ENCODE measurements at regions not wholly inside any gene's neighbourhood (a gene's known extent, or its start where the extent isn't known, plus 50 kb on each side); places are given as distances from the start of the nearest gene placed in this dataset.

DNA sequence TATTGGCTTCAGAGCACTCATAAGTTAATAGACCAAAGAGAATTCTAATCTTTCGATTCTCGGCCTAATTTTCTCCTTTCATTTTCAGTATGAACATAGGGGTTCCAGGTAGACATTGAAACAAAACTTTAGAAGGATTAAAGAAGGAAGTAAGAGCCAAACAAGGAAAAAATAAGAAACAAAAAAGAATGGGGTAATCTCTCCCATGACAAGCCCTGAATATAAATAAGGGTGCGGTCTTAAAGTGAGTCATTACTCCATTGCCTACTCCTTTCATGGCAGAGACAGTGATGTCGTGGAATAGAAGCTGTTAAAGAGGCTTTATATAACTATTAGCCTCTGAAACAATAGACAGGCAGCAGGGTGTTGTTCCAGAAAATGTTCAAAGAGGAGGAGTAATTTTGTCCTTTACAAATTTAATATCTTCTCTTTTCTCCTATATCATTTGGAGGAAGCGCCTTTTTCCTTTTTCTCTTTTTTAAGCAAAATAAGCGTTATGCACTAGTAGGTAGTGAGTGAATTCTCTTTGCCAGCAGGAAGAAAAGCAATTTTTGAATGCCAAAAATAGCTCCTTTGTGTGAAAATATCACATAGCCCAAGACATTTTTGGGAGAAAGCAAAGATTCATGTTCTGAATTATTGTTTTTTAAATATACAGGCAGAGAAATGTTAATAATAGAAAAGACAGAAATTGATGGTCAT, 607.9 kb upstream of the KCNMB2 start:
- no peak for DNase-seq

DNA sequence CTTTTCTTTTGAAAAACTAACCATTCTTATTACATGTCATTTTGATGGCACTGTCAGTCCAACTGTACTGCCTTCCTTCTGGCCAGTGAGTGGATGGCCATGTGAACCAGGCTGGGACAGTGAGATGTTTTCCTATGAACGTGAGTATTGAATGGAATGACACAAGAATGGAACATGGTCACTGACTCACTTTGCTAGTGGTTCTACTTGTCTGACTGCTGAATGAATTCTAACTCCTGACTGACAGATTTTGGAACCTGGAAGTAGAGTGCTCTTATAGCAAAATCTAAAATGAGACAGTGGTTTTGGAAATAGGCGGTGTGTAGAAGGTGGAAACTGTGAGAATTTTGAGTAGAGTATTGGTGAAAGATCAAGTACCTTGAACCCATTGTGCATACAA, 606.9 kb upstream of the KCNMB2 start:
- DNase-seq: no peak

DNA sequence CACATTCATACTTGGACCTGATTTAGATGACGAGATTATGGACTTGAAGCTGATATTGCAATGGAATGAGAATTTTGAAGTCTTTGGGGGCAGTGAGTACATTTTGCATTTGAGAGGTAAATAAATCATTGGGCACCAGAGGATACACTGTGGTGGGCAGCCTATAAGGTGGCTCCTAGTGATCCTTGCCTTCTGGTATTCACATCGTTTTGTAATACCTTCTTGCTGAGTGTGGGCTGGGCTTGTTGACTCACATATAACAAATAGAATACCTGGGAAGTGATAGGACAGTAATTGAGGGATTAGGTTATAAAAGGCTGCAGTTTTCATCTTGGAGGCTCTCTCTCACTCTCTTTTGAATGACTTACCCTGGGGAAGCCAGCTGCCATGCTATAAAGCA, 605.5 kb upstream of the KCNMB2 start:
- DNase-seq: no peak

DNA sequence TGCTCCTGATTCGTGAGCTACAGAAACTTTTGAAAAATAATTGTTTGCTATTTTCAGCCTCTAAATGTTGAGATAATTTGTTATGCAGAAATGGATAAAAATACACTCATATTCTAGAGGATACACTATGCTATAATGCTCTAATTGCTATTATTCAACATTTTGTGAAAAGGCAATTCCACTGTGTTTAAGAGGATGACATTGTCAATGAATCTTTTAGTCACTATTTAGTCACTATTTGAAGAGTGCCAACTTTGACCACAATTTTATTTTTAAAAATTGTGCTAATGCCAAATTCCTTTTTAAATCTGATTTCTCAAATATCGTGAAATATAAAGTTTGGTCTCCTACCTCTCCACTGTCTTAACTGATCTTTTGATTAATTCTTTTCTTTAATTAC, 604.9 kb upstream of the KCNMB2 start:
- no peak for DNase-seq

DNA sequence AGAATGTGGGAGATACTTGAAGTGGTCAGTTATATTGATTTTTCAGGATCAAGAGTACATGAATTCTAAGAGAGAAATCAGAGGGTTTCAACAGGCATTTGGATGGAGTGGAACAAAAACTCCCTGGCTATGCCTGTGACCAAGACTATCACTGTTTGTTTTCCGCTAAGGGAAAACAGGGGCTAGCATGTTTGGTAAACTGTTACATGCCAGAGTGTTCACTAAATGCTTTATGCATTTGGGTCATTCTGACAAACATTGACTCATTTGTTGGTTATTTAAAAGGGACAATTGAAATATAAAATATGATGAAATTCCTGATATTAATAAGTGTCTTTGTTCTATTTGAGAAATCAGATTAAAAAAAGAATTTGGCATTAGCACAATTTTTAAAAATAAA, 603.9 kb upstream of the KCNMB2 start:
- no peak for DNase-seq

DNA sequence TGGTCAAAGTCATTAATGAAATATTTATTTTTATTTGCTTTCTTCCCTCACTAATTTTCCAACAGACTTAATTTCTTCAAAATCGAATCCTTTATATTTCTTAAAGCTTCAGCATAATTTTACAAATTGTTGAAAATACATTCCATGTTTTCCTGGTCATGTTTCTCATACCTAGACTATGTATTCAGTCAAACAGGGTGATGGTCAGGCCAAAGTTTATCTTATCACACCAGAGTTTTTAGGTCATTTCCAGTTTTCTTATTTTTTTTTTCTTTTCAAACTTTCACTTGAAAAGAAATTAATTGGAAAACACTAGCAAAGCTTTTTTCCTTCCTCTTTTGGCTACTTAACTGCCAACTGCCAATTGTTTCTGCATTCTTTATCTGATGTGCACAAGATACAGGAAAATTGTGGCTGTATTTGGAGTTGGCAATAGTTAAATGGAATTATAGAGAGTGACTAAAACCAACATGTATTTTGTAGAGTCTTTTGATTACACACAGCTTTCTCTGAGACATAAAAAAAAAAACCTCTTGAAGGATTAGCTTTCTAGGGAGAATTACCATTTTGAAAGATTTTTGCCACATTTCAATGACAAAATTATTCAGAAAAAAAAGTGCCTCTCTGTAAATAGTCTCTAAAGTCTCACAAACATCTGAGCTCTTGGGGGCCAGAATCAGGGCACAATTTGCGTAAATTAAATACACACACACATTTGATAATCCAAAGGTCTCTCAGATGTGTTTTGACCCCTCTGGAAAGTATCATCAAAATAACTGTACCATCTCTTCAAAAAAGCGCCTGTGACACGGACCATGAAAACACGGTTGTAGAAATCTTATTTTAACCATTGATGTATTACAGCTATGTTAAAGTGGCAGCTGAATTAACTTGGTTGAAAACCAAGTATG, 603.2 kb upstream of the KCNMB2 start:
- no peak for DNase-seq

DNA sequence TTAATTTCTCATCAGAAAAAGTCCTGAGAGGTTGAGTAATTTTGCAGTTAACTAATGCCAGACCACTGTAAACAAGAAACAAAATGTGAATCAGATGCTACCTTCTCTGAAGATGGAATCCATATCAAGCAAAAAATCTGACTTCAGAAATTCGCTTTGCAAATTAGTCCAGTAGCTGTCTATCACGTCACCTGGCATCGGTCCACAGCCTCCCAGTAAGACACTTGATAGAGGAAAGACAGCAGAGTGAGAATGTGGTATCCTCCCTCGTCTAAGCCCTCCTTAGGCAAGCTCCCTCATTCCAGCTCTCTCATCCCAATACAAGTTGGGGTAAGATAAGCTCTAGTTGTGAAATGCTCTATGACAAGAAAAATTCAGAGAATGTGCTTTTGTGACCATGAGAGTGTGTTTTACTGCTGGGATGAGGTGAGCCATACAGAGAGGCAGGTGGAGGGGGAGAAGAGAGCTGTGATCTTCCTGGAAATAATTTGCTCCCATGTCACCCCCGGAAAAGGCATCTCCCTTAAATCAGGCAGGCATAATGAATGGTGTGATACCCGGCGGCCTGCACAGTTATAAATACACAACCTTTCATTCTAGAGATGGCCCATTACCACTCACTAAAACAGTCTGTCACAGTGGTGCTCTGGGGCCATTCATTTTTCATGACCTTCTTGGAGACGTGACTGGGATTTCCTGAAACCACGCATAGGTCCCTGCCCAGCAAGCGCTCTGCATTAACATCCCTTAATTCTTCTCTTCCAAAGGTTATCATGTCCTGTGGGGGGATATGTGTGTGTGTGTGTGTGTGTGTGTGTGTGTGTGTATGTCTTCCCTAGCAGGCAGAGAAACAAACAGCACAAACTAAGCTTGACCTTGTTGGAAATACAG, 602.0 kb upstream of the KCNMB2 start:
- DNase-seq: no peak

DNA sequence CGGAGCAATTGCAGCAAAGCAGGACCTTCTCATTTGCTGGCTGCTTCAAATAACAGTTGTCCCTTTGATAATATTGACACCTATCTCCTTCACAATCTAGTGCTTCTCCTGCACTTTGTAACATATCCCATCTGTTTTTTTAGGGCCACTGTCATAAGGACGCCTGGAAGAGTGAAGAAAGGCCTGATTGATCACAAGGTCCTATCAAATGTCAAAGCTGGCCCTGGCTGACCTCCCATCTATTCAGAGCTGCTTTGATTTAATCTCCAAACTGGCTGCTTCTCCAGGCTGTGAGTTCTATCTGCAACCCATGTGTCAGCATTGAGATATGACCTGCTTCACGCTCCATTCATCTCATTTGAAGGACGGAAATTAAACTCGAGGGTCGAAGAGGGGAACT, 601.2 kb upstream of the KCNMB2 start:
- no peak for DNase-seq

DNA sequence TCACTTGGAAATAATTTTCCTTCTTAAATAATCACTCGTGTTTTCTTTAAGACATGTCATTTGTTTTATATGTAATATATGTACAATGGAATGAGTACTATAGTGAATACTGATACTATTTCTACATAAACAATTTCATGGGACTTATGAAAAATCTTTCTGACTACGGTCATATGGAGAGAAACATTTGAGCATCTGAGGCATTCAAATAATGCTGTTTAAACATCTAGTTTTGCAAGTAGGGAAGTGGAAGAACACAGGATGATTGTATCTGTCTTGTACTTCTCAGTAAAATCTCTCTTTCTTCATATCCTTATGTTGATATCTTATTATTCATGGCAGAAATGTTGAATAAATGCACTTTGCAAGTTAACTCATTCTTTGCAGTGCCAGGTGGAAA, 599.5 kb upstream of the KCNMB2 start:
- no peak for DNase-seq

DNA sequence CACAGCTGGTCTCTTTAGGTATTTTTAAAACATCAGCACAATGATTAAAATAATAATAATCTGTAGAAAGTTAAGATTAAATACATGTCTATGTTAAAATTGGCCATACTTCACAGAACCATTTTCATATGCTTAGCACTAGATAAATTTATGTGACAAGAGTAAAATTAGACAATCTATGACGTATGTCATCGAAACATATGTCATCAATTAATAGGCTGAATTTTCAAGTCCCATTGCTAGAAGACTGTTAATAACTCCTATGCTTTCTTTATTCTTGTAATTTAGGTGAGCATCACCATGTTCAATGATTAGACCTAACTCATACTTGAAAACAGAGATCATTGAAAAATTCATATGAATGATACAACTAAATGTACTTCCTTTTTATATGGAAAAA, 593.3 kb upstream of the KCNMB2 start:
- no peak for DNase-seq

DNA sequence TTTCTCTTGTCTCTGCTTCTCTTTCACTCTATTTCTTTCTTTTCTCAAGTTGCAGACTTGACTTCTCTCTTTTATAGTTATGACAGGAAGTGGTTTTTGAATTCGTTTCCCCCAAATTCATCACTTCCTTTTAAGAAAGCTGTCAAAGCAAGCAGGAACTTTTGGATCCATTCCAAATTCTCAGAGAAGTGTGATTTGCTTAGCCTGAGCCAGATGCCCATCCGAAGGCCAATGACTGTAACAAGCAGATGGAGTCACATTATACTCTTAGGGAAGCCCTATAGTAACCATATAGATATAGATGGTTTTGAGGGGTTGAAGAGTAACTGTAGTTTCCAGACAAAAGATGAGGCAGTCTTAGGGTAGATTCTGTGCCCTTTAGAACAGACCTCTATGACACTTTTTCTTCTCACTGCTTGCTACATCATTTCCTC, 592.0 kb upstream of the KCNMB2 start:
- DNase-seq: no peak

DNA sequence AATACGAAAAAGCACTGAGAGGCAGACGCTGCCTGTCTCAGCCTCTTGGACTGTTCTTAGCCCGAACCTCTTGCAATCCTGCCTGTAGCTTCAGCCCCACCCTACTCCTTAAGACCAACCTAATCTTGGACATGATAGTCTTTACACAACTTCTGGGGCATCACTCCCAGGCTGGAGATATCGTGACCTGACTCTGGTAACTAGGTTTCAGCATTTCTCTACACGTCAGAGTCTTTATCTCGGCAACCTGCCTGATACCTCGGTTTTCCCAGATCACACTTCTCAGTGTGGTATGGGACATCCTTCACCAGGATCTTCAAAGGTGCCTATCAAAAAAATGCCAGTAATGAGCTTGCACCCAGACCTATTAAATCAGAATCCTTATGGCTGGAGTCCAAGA, 590.2 kb upstream of the KCNMB2 start:
- no peak for DNase-seq

DNA sequence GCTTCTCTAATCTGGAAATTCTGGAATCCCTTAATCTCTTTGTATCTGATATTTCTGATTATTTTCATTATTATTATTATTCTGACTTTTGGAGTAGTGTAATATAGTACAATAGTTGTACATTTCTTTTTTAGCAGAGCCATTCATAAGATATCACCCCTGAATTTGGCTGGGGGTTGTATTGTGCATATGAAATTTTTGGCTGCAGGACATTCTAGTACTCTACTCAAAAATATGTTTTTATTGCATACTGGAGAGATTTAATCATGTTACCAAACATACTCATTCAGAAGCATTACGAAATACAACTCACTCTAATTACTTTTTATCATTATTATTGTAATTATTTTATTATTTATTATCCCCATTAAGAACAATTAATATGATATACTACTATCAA, 589.7 kb upstream of the KCNMB2 start:
- no peak for DNase-seq

DNA sequence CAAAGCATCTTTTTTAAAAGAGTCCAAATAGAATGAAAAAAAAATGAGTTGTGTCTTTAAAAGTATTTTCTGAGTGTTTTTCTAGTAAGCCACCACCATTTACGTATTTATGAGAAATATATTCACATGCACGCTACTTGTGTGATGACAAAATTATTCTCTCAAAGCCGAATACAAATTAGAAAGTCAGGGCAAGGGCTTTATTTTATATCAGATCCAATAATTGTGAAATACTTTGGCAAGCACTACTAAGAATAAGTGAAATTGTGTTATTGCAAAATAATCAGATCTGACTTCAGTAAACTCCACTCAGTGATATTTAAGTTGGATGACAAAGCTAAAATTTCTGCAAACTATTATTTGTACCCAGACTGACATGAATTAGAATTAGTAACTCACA, 589.3 kb upstream of the KCNMB2 start:
- no peak for DNase-seq

DNA sequence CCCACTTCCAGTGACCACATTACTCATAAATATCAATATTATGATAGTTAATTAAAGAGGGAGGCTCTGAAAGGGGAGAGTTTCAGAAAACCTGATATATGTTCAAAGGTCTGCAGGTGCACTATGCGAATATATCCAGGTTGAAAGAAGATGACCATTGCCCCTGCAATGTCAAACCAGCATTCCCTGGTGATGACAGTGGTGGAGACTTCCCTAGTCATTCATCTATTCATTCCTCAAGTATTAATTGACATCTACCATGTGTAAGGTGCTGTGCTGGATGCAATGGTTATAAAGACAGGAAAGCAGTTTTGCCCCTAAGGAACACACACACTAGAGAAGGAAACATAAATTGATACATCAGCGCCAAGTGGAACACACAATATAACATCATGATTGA, 588.3 kb upstream of the KCNMB2 start:
- DNase-seq: no peak

DNA sequence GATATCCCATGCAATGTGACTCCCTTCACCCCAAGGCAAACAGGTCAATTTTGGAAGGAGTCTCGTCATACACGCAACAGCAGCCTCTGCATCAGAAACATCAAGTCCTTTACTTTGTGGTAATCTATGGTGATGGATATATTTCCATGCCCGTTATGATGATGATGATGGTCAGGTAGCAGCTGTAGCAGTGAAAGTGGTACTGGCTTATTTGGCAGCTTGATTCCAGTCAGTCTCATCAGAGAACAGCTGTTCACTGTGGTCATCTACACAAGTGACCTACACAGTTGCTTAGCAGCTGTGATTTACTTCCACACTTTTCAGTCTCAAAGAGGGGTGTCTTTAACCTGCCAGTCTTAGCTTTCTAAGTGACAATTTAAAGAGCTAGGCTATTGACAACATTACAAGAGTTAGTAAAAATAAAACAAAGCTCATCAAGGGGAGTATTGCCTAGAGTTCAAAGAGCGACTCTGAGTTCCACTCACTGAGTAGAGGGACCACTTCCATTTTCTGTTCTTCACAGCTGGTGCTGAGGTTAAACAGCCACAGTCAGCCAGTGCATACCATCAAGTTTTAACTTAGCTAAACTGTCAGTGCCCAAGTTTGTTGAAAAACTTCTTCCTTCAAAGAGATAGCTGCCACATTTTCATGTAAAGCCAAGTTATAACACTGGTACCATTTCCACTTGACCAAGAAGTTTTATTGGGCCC, 587.4 kb upstream of the KCNMB2 start:
- no peak for DNase-seq

DNA sequence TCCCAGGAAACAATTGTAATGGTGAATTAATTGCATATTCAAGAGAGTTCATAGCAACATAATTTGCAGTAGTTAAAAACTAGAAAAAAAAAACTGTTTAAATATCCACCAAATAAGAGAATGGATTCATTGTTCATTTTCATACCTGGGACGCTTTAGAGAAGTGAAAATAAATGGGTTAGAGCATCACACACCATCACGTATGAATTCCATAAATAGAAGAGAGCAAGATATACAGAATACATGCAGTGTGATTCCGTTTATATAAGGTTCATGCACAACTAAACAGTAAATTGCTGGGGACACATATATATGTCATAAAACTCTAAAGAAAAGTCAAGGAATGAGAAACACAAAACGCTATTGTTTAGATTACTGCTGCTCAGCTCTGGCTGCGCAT, 577.0 kb upstream of the KCNMB2 start:
- DNase-seq: no peak

DNA sequence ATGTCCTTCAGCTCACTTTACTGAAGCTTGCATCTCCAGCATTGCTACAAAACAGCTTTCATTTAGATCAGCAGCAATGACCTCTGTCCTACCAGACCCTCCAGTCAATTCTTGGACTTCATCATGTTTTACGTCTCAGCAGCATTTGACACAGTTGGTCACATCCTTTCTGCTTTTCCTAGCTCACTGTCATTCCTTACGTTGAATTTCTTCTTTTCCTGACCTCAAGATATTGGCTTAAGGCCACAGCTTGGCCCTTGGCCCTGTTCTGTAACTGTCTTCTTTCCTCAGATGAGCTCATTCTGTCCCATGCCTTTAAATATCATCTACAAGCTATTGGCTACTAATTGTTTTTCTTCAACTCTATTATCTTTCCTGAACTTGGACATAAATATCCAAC, 576.2 kb upstream of the KCNMB2 start:
- DNase-seq: no peak

DNA sequence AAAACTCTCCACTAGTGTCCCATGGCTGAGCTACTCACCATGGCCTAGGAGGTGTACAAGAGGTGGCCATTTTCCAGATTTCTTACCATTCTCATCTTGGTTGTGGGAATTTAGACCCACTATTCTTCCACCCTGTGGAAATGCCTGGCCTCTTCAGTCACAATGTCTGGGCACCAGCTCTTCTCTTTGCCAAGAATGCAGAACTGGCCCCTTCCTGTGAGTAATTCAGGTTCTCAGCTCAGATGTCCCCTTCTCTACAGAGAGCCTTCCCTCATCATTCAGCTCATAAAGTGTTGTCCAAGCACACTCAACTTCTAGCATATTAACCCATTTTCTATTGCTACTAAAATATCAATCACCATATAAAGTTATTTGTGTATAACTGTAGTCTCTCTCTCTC, 575.5 kb upstream of the KCNMB2 start:
- DNase-seq: no peak

DNA sequence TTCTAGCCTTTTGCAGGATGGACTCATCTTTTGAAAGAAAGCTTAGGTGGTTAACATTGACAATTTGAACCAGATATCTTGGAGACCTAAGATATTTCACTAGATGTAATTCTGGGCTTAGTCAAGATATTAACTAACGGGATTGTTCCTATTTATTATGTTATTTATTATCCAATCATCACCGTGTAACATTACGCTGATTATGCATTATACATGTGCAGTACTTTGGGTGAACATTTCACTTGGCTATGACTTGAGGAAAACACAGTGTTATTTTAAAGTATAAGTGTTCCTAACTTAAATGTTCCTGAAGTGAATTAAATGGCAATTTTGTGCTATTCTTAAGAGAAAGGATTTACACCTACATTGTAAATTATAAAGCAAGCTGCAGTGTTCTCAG, 574.5 kb upstream of the KCNMB2 start:
- no peak for DNase-seq

DNA sequence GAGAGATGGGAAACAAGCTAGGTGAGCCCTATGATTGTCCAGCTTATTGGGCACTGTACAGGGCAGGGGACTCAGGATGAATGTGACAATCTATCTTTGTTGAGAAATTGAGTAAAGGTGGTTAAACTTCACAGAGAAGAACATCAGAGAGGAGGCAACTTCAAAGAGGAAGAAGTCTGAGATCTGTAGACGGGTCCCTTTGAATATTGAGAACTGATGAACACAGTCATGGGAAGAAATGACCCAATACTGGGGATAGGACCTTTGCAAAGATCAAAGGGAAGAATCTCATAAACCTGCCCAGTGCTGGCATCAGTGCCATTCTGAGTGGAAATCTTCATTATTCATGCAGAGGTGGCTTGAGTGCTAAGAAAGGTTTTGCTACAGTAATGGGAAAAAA, 569.7 kb upstream of the KCNMB2 start:
- DNase-seq: no peak

DNA sequence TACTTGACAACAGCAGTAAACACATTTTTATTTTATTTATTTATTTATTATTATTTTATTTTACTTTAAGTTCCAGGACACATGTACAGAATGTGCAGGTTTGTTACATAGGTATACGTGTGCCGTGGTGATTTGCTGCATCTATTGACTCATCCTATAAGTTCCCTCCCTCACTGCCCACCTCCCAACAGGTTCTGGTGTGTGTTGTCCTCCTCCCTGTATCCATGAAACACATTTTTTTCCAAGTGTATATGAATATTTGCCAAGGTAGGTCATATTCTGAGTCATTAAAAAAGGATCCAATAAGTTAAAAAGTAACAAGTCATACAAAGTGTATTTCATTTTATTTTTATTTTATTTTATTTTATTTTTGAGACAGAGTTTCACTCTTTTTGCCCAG, 567.3 kb upstream of the KCNMB2 start:
- DNase-seq: no peak
